NCI-H526 (cell line): ENCODE measurements at regions not wholly inside any gene's neighbourhood (a gene's known extent, or its start where the extent isn't known, plus 50 kb on each side); places are given as distances from the start of the nearest gene placed in this dataset.
"Not testable (repeated sequence)": the region's sequence is repeated elsewhere in the genome, so short reads cannot be mapped to it uniquely, and the experiment has no call there.

ENCODE experiments used
- DNase-seq, 2 experiments: peaks; one replicate each; lab custom pipeline; 2025; lab: John Stamatoyannopoulos, UW

GRCh38 chr6:11427091-11427722 lies 110.3 kb upstream of the TMEM170B start:
- DNase-seq: no peak

GRCh38 chr6:11426571-11426970 lies 111.0 kb upstream of the TMEM170B start:
- no peak for DNase-seq

GRCh38 chr6:11425876-11426275 lies 111.7 kb upstream of the TMEM170B start:
- DNase-seq: no peak

- DNase-seq: no peak
These were observed 112.1 kb upstream of the TMEM170B start for GRCh38 chr6:11425431-11425871.

- no peak for DNase-seq
These were observed 113.0 kb upstream of the TMEM170B start for GRCh38 chr6:11424395-11425034.

GRCh38 chr6:11423667-11424066 lies 113.9 kb upstream of the TMEM170B start:
- DNase-seq: no peak

GRCh38 chr6:11423072-11423471 lies 114.5 kb upstream of the TMEM170B start:
- DNase-seq: no peak

- no peak for DNase-seq
These were observed 117.6 kb upstream of the TMEM170B start for GRCh38 chr6:11419763-11420453.

GRCh38 chr6:11418290-11418905 lies 119.2 kb upstream of the TMEM170B start:
- no peak for DNase-seq

GRCh38 chr6:11416936-11417576 lies 120.5 kb upstream of the TMEM170B start:
- no peak for DNase-seq

- DNase-seq: not testable (repeated sequence)
These were observed 121.2 kb upstream of the TMEM170B start for GRCh38 chr6:11416099-11416935.

- DNase-seq: no peak
These were observed 122.0 kb upstream of the TMEM170B start for GRCh38 chr6:11415557-11415956.

- DNase-seq: no peak
These were observed 123.2 kb upstream of the TMEM170B start for GRCh38 chr6:11414176-11414963.

GRCh38 chr6:11413728-11414127 lies 123.8 kb upstream of the TMEM170B start:
- DNase-seq: no peak

GRCh38 chr6:11413117-11413687 lies 124.3 kb upstream of the TMEM170B start:
- DNase-seq: no peak

- no peak for DNase-seq
These were observed 124.9 kb upstream of the TMEM170B start for GRCh38 chr6:11412616-11413015.

- no peak for DNase-seq
These were observed 125.5 kb upstream of the TMEM170B start for GRCh38 chr6:11412011-11412424.

- no peak for DNase-seq
These were observed 126.0 kb upstream of the TMEM170B start for GRCh38 chr6:11411593-11411992.

GRCh38 chr6:11410539-11411307 lies 126.8 kb upstream of the TMEM170B start:
- no peak for DNase-seq
